SH-SY5Y (cell line): ENCODE measurements at regions not wholly inside any gene's neighbourhood (a gene's known extent, or its start where the extent isn't known, plus 50 kb on each side); places are given as distances from the start of the nearest gene placed in this dataset.

ENCODE experiments used
- GATA2 ChIP-seq: IDR thresholded peaks from 2 replicates; pipeline ENCODE4 v1.6.1; 2011; ENCODE audit warnings: mild to moderate bottlenecking, low read depth, low read length
- GATA3 ChIP-seq: IDR thresholded peaks from 2 replicates; pipeline ENCODE4 v1.6.1; 2011; ENCODE audit warnings: low read depth, mild to moderate bottlenecking, low read length, moderate library complexity

- TF ChIP-seq GATA2 (no peak), GATA3 (no peak)
These were observed 122.8 kb upstream of the GDF10 start for GRCh38 chr10:47176903-47177868.
